SK-N-SH treated with all-trans-retinoic acid at 6 μM for 48 hours (cell line): ENCODE measurements at regions not wholly inside any gene's neighbourhood (a gene's known extent, or its start where the extent isn't known, plus 50 kb on each side); places are given as distances from the start of the nearest gene placed in this dataset.

Experiments
- ATAC-seq: fragments of 200-7000 bp; cut with Tn5 transposase; 3 replicates; pipeline ENCODE4 v1.9.1; 2020; ENCODE audit warnings: mild to moderate bottlenecking, moderate library complexity
- ARNTL ChIP-seq: fragments of 450-650 bp; formaldehyde crosslinking; IDR thresholded peaks from 2 replicates; pipeline ENCODE4 v1.5.0; 2020; ENCODE audit warnings: low read depth, mild to moderate bottlenecking, moderate library complexity, borderline replicate concordance
- BACH2 ChIP-seq: fragments of 250-450 bp; sonication (Bioruptor Pico); IDR thresholded peaks from 2 replicates; pipeline ENCODE4 v1.9.0; 2021; ENCODE audit warnings: mild to moderate bottlenecking, borderline replicate concordance
- CREB5 ChIP-seq: fragments of 250-450 bp; sonication (Bioruptor Pico); IDR thresholded peaks from 2 replicates; pipeline ENCODE4 v1.5.1; 2020; ENCODE audit warnings: low read depth, mild to moderate bottlenecking, moderate library complexity
- CSDC2 ChIP-seq: fragments of 250-450 bp; sonication (Bioruptor Pico); IDR thresholded peaks from 2 replicates; pipeline ENCODE4 v1.5.0; 2020; ENCODE audit warnings: mild to moderate bottlenecking, moderate library complexity
- ESRRG ChIP-seq: fragments of 250-450 bp; sonication (Bioruptor Pico); IDR thresholded peaks from 2 replicates; pipeline ENCODE4 v1.6.1; 2021; ENCODE audit warnings: mild to moderate bottlenecking
- GLIS3 ChIP-seq: fragments of 250-450 bp; sonication (Bioruptor Pico); IDR thresholded peaks from 2 replicates; pipeline ENCODE4 v1.5.0; 2020; ENCODE audit warnings: mild to moderate bottlenecking, moderate library complexity
- ISL1 ChIP-seq: fragments of 250-450 bp; sonication (Bioruptor Pico); IDR thresholded peaks from 2 replicates; pipeline ENCODE4 v2.1.2; 2022; ENCODE audit warnings: mild to moderate bottlenecking, moderate library complexity
- OSR1 ChIP-seq: fragments of 250-450 bp; sonication (Bioruptor Pico); IDR thresholded peaks from 2 replicates; pipeline ENCODE4 v1.8.0; 2022; ENCODE audit warnings: moderate library complexity, mild to moderate bottlenecking, inconsistent platforms
- PATZ1 ChIP-seq: fragments of 250-450 bp; sonication (Bioruptor Pico); IDR thresholded peaks from 2 replicates; pipeline ENCODE4 v1.8.0; 2020; ENCODE audit warnings: mild to moderate bottlenecking, moderate library complexity, borderline replicate concordance
- PPARA ChIP-seq: fragments of 250-450 bp; sonication (Bioruptor Pico); IDR thresholded peaks from 2 replicates; pipeline ENCODE4 v1.5.0; 2020; ENCODE audit warnings: mild to moderate bottlenecking, borderline replicate concordance
- RARB ChIP-seq: fragments of 250-450 bp; sonication (Bioruptor Pico); IDR thresholded peaks from 2 replicates; pipeline ENCODE4 v1.8.0; 2021; ENCODE audit warnings: mild to moderate bottlenecking, moderate library complexity
- SNAI2 ChIP-seq: fragments of 250-450 bp; sonication (Bioruptor Pico); IDR thresholded peaks from 2 replicates; pipeline ENCODE4 v1.5.0; 2020; ENCODE audit warnings: mild to moderate bottlenecking, moderate library complexity
- TCF4 ChIP-seq: fragments of 250-450 bp; sonication (Bioruptor Pico); IDR thresholded peaks from 2 replicates; pipeline ENCODE4 v1.8.0; 2021; ENCODE audit warnings: mild to moderate bottlenecking, moderate library complexity, borderline replicate concordance
- TOX ChIP-seq: fragments of 250-450 bp; sonication (Bioruptor Pico); IDR thresholded peaks from 2 replicates; pipeline ENCODE4 v1.8.0; 2021; ENCODE audit warnings: mild to moderate bottlenecking, moderate library complexity, borderline replicate concordance
- TSHZ2 ChIP-seq: fragments of 250-450 bp; sonication (Bioruptor Pico); IDR thresholded peaks from 2 replicates; pipeline ENCODE4 v1.5.0; 2020; ENCODE audit warnings: mild to moderate bottlenecking, moderate library complexity
- ZC3H10 ChIP-seq: fragments of 250-450 bp; sonication (Bioruptor Pico); IDR thresholded peaks from 2 replicates; pipeline ENCODE4 v1.5.1; 2021; ENCODE audit warnings: mild to moderate bottlenecking, moderate library complexity
- ZFP3 ChIP-seq: fragments of 250-450 bp; sonication (Bioruptor Pico); IDR thresholded peaks from 2 replicates; pipeline ENCODE4 v1.5.0; 2020; ENCODE audit warnings: mild to moderate bottlenecking, moderate library complexity
- ZFP30 ChIP-seq: fragments of 450-650 bp; formaldehyde crosslinking; IDR thresholded peaks from 2 replicates; pipeline ENCODE4 v1.5.0; 2022; ENCODE audit warnings: mild to moderate bottlenecking, moderate library complexity
- ZNF565 ChIP-seq: fragments of 450-650 bp; formaldehyde crosslinking; conservative IDR thresholded peaks from 2 replicates; pipeline ENCODE4 v1.5.0; 2020; ENCODE audit warnings: low read depth, mild to moderate bottlenecking, moderate library complexity
- ZNF70 ChIP-seq: fragments of 450-650 bp; formaldehyde crosslinking; IDR thresholded peaks from 2 replicates; pipeline ENCODE4 v1.5.0; 2020; ENCODE audit warnings: mild to moderate bottlenecking, moderate library complexity
- ZNF8 ChIP-seq: fragments of 450-650 bp; formaldehyde crosslinking; IDR thresholded peaks from 2 replicates; pipeline ENCODE4 v1.5.0; 2020; ENCODE audit warnings: mild to moderate bottlenecking, moderate library complexity
- TF ChIP-seq, protein P1 (sequence below): fragments of 250-450 bp; sonication (Bioruptor Pico); IDR thresholded peaks from 2 replicates; pipeline ENCODE4 v1.8.0; 2021; ENCODE audit warnings: low read depth, mild to moderate bottlenecking, moderate library complexity, borderline replicate concordance

- no peak for ATAC-seq
- TF ChIP-seq BACH2 (CRISPR knock-in tag) (no peak), PPARA (no peak), RARB (CRISPR knock-in tag) (no peak), TOX (CRISPR knock-in tag) (no peak), ZFP30 (CRISPR knock-in tag) (no peak), ZFP3 (CRISPR knock-in tag) (no peak), ARNTL (CRISPR knock-in tag) (no peak), ZC3H10 (no peak), ZNF70 (CRISPR knock-in tag) (no peak), ISL1 (CRISPR knock-in tag) (no peak), TSHZ2 (no peak), PATZ1 (CRISPR knock-in tag) (no peak)
- TF ChIP-seq, protein P1, sequence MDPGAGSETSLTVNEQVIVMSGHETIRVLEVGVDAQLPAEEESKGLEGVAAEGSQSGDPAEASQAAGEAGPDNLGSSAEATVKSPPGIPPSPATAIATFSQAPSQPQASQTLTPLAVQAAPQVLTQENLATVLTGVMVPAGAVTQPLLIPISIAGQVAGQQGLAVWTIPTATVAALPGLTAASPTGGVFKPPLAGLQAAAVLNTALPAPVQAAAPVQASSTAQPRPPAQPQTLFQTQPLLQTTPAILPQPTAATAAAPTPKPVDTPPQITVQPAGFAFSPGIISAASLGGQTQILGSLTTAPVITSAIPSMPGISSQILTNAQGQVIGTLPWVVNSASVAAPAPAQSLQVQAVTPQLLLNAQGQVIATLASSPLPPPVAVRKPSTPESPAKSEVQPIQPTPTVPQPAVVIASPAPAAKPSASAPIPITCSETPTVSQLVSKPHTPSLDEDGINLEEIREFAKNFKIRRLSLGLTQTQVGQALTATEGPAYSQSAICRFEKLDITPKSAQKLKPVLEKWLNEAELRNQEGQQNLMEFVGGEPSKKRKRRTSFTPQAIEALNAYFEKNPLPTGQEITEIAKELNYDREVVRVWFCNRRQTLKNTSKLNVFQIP (CRISPR knock-in tag) = no peak
These were observed 235.8 kb upstream of the AADAT start for GRCh38 chr4:170325599-170325998.

- ATAC-seq = no peak
- TF ChIP-seq BACH2 (CRISPR knock-in tag) = no peak
- no peak for TF ChIP-seq CSDC2 (CRISPR knock-in tag)
- TF ChIP-seq ZFP30 (CRISPR knock-in tag) = no peak
- no peak for TF ChIP-seq OSR1
- TF ChIP-seq TSHZ2 = no peak
- TF ChIP-seq SNAI2 (CRISPR knock-in tag) = no peak
- TF ChIP-seq ZFP3 (CRISPR knock-in tag) = no peak
- no peak for TF ChIP-seq RARB (CRISPR knock-in tag)
- TF ChIP-seq ARNTL (CRISPR knock-in tag) = no peak
These were observed 233.9 kb upstream of the AADAT start for GRCh38 chr4:170323623-170324022.

DNA sequence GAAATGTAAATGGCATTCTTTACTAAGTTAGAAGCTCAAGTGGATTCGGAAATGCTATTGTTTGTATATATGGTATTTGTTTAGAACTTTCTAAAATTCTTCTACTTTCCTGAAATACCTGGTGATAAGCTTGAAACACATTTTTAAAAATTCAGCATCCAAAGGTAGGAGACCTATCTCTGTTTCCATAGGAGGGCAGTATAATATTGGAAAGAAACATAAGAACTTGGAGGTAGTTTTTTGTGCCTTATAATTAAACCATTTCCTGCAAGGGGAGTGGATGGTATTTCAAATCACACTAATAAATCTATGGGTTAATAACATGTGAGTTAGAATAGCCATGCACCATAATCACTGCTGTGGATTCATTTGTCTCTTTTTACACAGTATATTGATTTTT, 217.4 kb upstream of the AADAT start:
- ATAC-seq = 0 out of 3 replicates have a peak, but pooled peaks have one; percentile 21
- no peak for TF ChIP-seq CREB5 (CRISPR knock-in tag)
- TF ChIP-seq ESRRG (CRISPR knock-in tag) = no peak
- TF ChIP-seq OSR1 = no peak
- TF ChIP-seq GLIS3 (CRISPR knock-in tag) = no peak
- TF ChIP-seq ZFP30 (CRISPR knock-in tag) = no peak
- TF ChIP-seq PPARA = no peak
- TF ChIP-seq CSDC2 (CRISPR knock-in tag) = no peak
- no peak for TF ChIP-seq PATZ1 (CRISPR knock-in tag)
- no peak for TF ChIP-seq ZNF70 (CRISPR knock-in tag)
- TF ChIP-seq BACH2 (CRISPR knock-in tag) = no peak
- no peak for TF ChIP-seq SNAI2 (CRISPR knock-in tag)
- no peak for TF ChIP-seq ZC3H10
- TF ChIP-seq RARB (CRISPR knock-in tag) = no peak
- TF ChIP-seq ZNF8 (CRISPR knock-in tag) = no peak
- TF ChIP-seq ZNF565 = no peak
- no peak for TF ChIP-seq TOX (CRISPR knock-in tag)
- TF ChIP-seq ISL1 (CRISPR knock-in tag) = no peak
- no peak for TF ChIP-seq ZFP3 (CRISPR knock-in tag)
- TF ChIP-seq TCF4 (CRISPR knock-in tag) = no peak
- TF ChIP-seq, all 23 proteins: peak for 0
